HCT116 (cell line): ENCODE measurements at regions not wholly inside any gene's neighbourhood (a gene's known extent, or its start where the extent isn't known, plus 50 kb on each side); places are given as distances from the start of the nearest gene placed in this dataset.

Experiments used
- ATAC-seq: fragments of 200-7000 bp; cut with Tn5 transposase; 2 replicates; pipeline ENCODE4 v1.9.1; 2020; ENCODE audit warnings: mild to moderate bottlenecking, moderate library complexity
- BruUV-seq: library from RNA; stranded (reverse); fragments of 400-500 nt; replicated peaks from 2 replicates; lab custom pipeline; 2021; lab: Mats Ljungman, UMichigan
- CTCF ChIA-PET: fragments of 300-600 bp; sonication (Branson Sonifier 250); formaldehyde crosslinking; loops from one replicate; lab custom pipeline; 2021; ENCODE audit warnings: antibody characterized with exemption; lab: Charles Lee
- POLR2A ChIA-PET: fragments of 300-600, 350-600 bp; sonication (Branson Sonifier 250); formaldehyde crosslinking; loops from one replicate; lab custom pipeline; 2021; ENCODE audit warnings: antibody characterized with exemption; lab: Charles Lee
- RAD21 ChIA-PET, 2 experiments: fragments of 300-600 bp; sonication (Branson Sonifier 250); formaldehyde crosslinking; loops; one replicate each; lab custom pipeline; 2023; ENCODE audit warnings: low total read pairs in 2 of 2; ENCODE audit not compliant: uncharacterized antibody in 2 of 2, unreplicated experiment in 2 of 2, low non-redundant PET in 1 of 2; lab: Charles Lee
- DNase-seq: peaks from one replicate; pipeline ENCODE4 v3.0.0-alpha.2; 2010; ENCODE audit warnings: low read depth, low spot score
- H2AFZ ChIP-seq: fragments of 200-600 bp; shearing (Covaris generic), sonication (generic); 2 replicates; pipeline ENCODE4 v1.6.1; 2017; ENCODE audit warnings: low read depth, mixed run types, mixed read lengths, antibody characterized with exemption, low read length; ENCODE audit not compliant: poor library complexity, severe bottlenecking
- H3K27ac ChIP-seq: 2 replicates; pipeline ENCODE4 v1.5.1; 2012; ENCODE audit warnings: low read depth, low read length
- H3K27me3 ChIP-seq: fragments of 200-600 bp; sonication (generic); 2 replicates; pipeline ENCODE4 v1.6.1; 2016; ENCODE audit warnings: mixed run types, low read length, mixed read lengths; ENCODE audit not compliant: insufficient read depth
- H3K36me3 ChIP-seq, 2 experiments: fragments of 200-500 bp in 1 of 2; fragments of 200-600 bp in 1 of 2; sonication (Bioruptor generic) in 1 of 2; sonication (generic) in 1 of 2; 2 replicates each; pipeline versions ENCODE4 v1.5.1 to v1.6.1; 2014 to 2016; ENCODE audit warnings: low read length in 2 of 2, inconsistent platforms in 1 of 2, mixed read lengths in 1 of 2, mixed run types in 1 of 2; ENCODE audit not compliant: insufficient read depth in 2 of 2, control insufficient read depth in 1 of 2
- H3K4me1 ChIP-seq, 2 experiments: fragments of 200-600 bp in 1 of 2; sonication (generic) in 1 of 2; 2 replicates each; pipeline versions ENCODE4 v1.5.1 to v1.6.1; 2012 to 2017; ENCODE audit warnings: low read length in 2 of 2, inconsistent platforms in 1 of 2, mild to moderate bottlenecking in 1 of 2, mixed read lengths in 1 of 2, mixed run types in 1 of 2, moderate library complexity in 1 of 2; ENCODE audit not compliant: insufficient read depth in 2 of 2, control insufficient read depth in 1 of 2
- H3K4me2 ChIP-seq: fragments of 200-600 bp; sonication (generic); 2 replicates; pipeline ENCODE4 v1.6.1; 2017; ENCODE audit warnings: mixed run types, low read length, mixed read lengths
- H3K4me3 ChIP-seq, 2 experiments: fragments of 200-600 bp in 1 of 2; sonication (generic) in 1 of 2; replicated peaks in 1 of 2; 2 replicates each; pipeline ENCODE4 v1.5.1; 2011 to 2016; ENCODE audit warnings: low read length in 2 of 2, control low read depth in 1 of 2, low read depth in 1 of 2, mild to moderate bottlenecking in 1 of 2, mixed read lengths in 1 of 2, mixed run types in 1 of 2
- H3K79me2 ChIP-seq: fragments of 200-600 bp; sonication (generic); 2 replicates; pipeline ENCODE4 v1.6.1; 2017; ENCODE audit warnings: mild to moderate bottlenecking, mixed run types, low read length, moderate library complexity, mixed read lengths; ENCODE audit not compliant: insufficient read depth
- H3K9ac ChIP-seq: fragments of 200-600 bp; sonication (generic); 2 replicates; pipeline ENCODE4 v1.6.1; 2016; ENCODE audit warnings: low read length, mixed read lengths
- H3K9me2 ChIP-seq: fragments of 200-600 bp; sonication (generic), shearing (Covaris generic); 2 replicates; pipeline ENCODE4 v1.6.1; 2017; ENCODE audit warnings: mixed run types, mild to moderate bottlenecking, moderate library complexity; ENCODE audit not compliant: insufficient read depth
- H3K9me3 ChIP-seq, 2 experiments: fragments of 200-500 bp in 1 of 2; fragments of 200-600 bp in 1 of 2; sonication (Bioruptor generic) in 1 of 2; sonication (generic) in 1 of 2; 2 replicates each; pipeline ENCODE4 v1.6.1; 2014 to 2017; ENCODE audit warnings: low read length in 2 of 2, mixed read lengths in 2 of 2, inconsistent platforms in 1 of 2, low read depth in 1 of 2, mild to moderate bottlenecking in 1 of 2, mixed run types in 1 of 2, moderate library complexity in 1 of 2; ENCODE audit not compliant: control insufficient read depth in 1 of 2, insufficient read depth in 1 of 2
- H4K20me1 ChIP-seq: fragments of 200-600 bp; sonication (generic), shearing (Covaris generic); 2 replicates; pipeline ENCODE4 v1.6.1; 2017; ENCODE audit warnings: mixed run types, mild to moderate bottlenecking, moderate library complexity; ENCODE audit not compliant: insufficient read depth
- CEBPB ChIP-seq: IDR thresholded peaks from 2 replicates; pipeline ENCODE4 v1.6.1; 2012; ENCODE audit warnings: low read depth
- EGR1 ChIP-seq: IDR thresholded peaks from 2 replicates; pipeline ENCODE4 v1.6.1; 2012; ENCODE audit warnings: low read depth
- ELF1 ChIP-seq: IDR thresholded peaks from 2 replicates; pipeline ENCODE4 v1.6.1; 2012; ENCODE audit warnings: low read depth, borderline replicate concordance
- POLR2AphosphoS5 ChIP-seq: IDR thresholded peaks from 2 replicates; pipeline ENCODE4 v1.6.1; 2011; ENCODE audit warnings: mild to moderate bottlenecking, low read depth, low read length, moderate library complexity
- SIN3A ChIP-seq: IDR thresholded peaks from 2 replicates; pipeline ENCODE4 v1.6.1; 2012; ENCODE audit warnings: low read depth
- YY1 ChIP-seq: IDR thresholded peaks from 2 replicates; pipeline ENCODE4 v1.6.1; 2011; ENCODE audit warnings: low read length, low read depth, moderate library complexity, mild to moderate bottlenecking; ENCODE audit not compliant: insufficient replicate concordance; ENCODE audit errors: extremely low read depth
- ZNF274 ChIP-seq: fragments of 200-500 bp; sonication (Bioruptor generic); IDR thresholded peaks from 2 replicates; pipeline ENCODE4 v1.6.1; 2014; ENCODE audit warnings: mild to moderate bottlenecking, low read depth, low read length, inconsistent platforms
- intact Hi-C: fragments of 100-400 bp; cut with micrococcal nuclease; formaldehyde crosslinking; loops from 2 replicates; pipeline ENCODE4 v1.10.0; 2022
- TF ChIP-seq, protein P1 (sequence below): IDR thresholded peaks from 2 replicates; pipeline ENCODE4 v1.6.1; 2012
- TF ChIP-seq, protein P2 (sequence below), 3 experiments: fragments of 200-600 bp in 1 of 3; sonication (generic) in 1 of 3; IDR thresholded peaks in 2 of 3; conservative IDR thresholded peaks in 1 of 3; 2 replicates each; pipeline ENCODE4 v1.5.1; 2012 to 2017; ENCODE audit warnings: low read depth in 2 of 3, low read length in 2 of 3, antibody characterized with exemption in 1 of 3, borderline replicate concordance in 1 of 3, control low read depth in 1 of 3, mild to moderate bottlenecking in 1 of 3, mixed read lengths in 1 of 3, mixed run types in 1 of 3, moderate library complexity in 1 of 3; ENCODE audit not compliant: insufficient read depth in 1 of 3

GRCh38 chr3:117565777-117566176 lies 856.2 kb downstream of the TUSC7 start:
- H3K27ac ChIP-seq, result no peak overlapping the region
- H4K20me1 ChIP-seq, result no peaks in the 10 kb centered on the region
- BruUV-seq, result no TSS peak
- H3K4me3 ChIP-seq, result no peak overlapping the region
- TF ChIP-seq, protein P1, sequence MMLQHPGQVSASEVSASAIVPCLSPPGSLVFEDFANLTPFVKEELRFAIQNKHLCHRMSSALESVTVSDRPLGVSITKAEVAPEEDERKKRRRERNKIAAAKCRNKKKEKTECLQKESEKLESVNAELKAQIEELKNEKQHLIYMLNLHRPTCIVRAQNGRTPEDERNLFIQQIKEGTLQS, result no peak
- no peak for TF ChIP-seq EGR1
- TF ChIP-seq ELF1, result no peak
- TF ChIP-seq SIN3A, result no peak
- TF ChIP-seq POLR2AphosphoS5, result no peak
- TF ChIP-seq YY1, result no peak
- TF ChIP-seq CEBPB, result no peak
- no peak for ATAC-seq
- no peak overlapping the region for H3K9ac ChIP-seq
- H3K4me2 ChIP-seq, result no peak overlapping the region
- ChIA-PET CTCF (no interaction called here), RAD21 (no interaction called here), POLR2A (no interaction called here)
- H3K79me2 ChIP-seq, result no peaks in the 10 kb centered on the region
- no peaks in the 10 kb centered on the region for H3K9me3 ChIP-seq
- H3K27me3 ChIP-seq, result no peaks in the 10 kb centered on the region
- no peaks in the 10 kb centered on the region for H3K36me3 ChIP-seq
- intact Hi-C loops, result no loop called here
- no peak overlapping the region for H2AFZ ChIP-seq
- no peak for DNase-seq
- no peaks in the 10 kb centered on the region for H3K4me1 ChIP-seq
- H3K9me2 ChIP-seq, result no peaks in the 10 kb centered on the region

GRCh38 chr3:117566926-117567325 lies 857.3 kb downstream of the TUSC7 start:
- no peaks in the 10 kb centered on the region for H3K36me3 ChIP-seq
- DNase-seq, result no peak
- no peaks in the 10 kb centered on the region for H4K20me1 ChIP-seq
- ATAC-seq, result no peak
- no peaks in the 10 kb centered on the region for H3K9me2 ChIP-seq
- no peaks in the 10 kb centered on the region for H3K27me3 ChIP-seq
- H3K79me2 ChIP-seq, result no peaks in the 10 kb centered on the region
- BruUV-seq, result no TSS peak
- ChIA-PET RAD21 (no interaction called here), CTCF (no interaction called here), POLR2A (no interaction called here)
- TF ChIP-seq, protein P2, sequence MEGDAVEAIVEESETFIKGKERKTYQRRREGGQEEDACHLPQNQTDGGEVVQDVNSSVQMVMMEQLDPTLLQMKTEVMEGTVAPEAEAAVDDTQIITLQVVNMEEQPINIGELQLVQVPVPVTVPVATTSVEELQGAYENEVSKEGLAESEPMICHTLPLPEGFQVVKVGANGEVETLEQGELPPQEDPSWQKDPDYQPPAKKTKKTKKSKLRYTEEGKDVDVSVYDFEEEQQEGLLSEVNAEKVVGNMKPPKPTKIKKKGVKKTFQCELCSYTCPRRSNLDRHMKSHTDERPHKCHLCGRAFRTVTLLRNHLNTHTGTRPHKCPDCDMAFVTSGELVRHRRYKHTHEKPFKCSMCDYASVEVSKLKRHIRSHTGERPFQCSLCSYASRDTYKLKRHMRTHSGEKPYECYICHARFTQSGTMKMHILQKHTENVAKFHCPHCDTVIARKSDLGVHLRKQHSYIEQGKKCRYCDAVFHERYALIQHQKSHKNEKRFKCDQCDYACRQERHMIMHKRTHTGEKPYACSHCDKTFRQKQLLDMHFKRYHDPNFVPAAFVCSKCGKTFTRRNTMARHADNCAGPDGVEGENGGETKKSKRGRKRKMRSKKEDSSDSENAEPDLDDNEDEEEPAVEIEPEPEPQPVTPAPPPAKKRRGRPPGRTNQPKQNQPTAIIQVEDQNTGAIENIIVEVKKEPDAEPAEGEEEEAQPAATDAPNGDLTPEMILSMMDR (IDR thresholded peaks at IDR 0.05 in 2 of 3, conservative IDR thresholded peaks at IDR 0.05 in 1 of 3; ENCODE audit: borderline replicate concordance in 1 of 3, insufficient read depth in 1 of 3, low read depth in 2 of 3, low read length in 2 of 3), result no peak
- no peak for TF ChIP-seq ZNF274
- H2AFZ ChIP-seq, result no peak overlapping the region
- H3K4me1 ChIP-seq, result no peaks in the 10 kb centered on the region
- H3K4me2 ChIP-seq, result no peak overlapping the region
- no peaks in the 10 kb centered on the region for H3K9me3 ChIP-seq
- intact Hi-C loops, result no loop called here
- H3K9ac ChIP-seq, result no peak overlapping the region
- H3K4me3 ChIP-seq, result no peak overlapping the region
- no peak overlapping the region for H3K27ac ChIP-seq
